Vagina (tissue), 2 donors: ENCODE measurements at regions not wholly inside any gene's neighbourhood (a gene's known extent, or its start where the extent isn't known, plus 50 kb on each side); places are given as distances from the start of the nearest gene placed in this dataset.

ENCODE experiments used
- CTCF ChIP-seq, 3 experiments: fragments of 450-650 bp in 2 of 3; fragments of 200-600 bp in 1 of 3; sonication (generic) in 1 of 3; IDR thresholded peaks; one replicate each; pipeline ENCODE4 v1.5.1; 2017 to 2019; ENCODE audit warnings: antibody characterized with exemption in 3 of 3, mild to moderate bottlenecking in 2 of 3, moderate library complexity in 2 of 3
- POLR2AphosphoS5 ChIP-seq, 2 donors: sonication (generic); formaldehyde crosslinking; IDR thresholded peaks; one replicate each; pipeline ENCODE4 v1.9.0; 2017; ENCODE audit warnings: antibody characterized with exemption in 2 of 2, mild to moderate bottlenecking in 2 of 2, low read depth in 1 of 2; ENCODE audit not compliant: insufficient read depth in 1 of 2

- no peak for TF ChIP-seq POLR2AphosphoS5 (IDR thresholded peaks at IDR 0.05; ENCODE audit: insufficient read depth in 1 of 2, low read depth in 1 of 2)
- TF ChIP-seq CTCF (IDR thresholded peaks at IDR 0.05): no peak
These were observed 230.5 kb upstream of the PUDP start for GRCh38 chrX:7378406-7378805.
